ENCODE measurements at regions not wholly inside any gene's neighbourhood (a gene's known extent, or its start where the extent isn't known, plus 50 kb on each side); places are given as distances from the start of the nearest gene placed in this dataset.

GRCh38 chr2:43040084-43040854, 186.1 kb downstream of the ZFP36L2 start:
- DNase-seq (ENCODE audit: low read depth in 2 of 3, low spot score in 2 of 3) = no peak

GRCh38 chr2:43039376-43040080, 186.9 kb downstream of the ZFP36L2 start:
- DNase-seq (ENCODE audit: low read depth in 2 of 3, low spot score in 2 of 3) = peak in 1 of 3 donors; percentile 46

- DNase-seq (ENCODE audit: low read depth in 2 of 3, low spot score in 2 of 3) = no peak
Measured at GRCh38 chr2:43038696-43039094, 187.7 kb downstream of the ZFP36L2 start.

GRCh38 chr2:43038034-43038695, 188.2 kb downstream of the ZFP36L2 start:
- DNase-seq (ENCODE audit: low read depth in 2 of 3, low spot score in 2 of 3) = no peak

GRCh38 chr2:43035922-43036321, 190.5 kb downstream of the ZFP36L2 start:
- DNase-seq (ENCODE audit: low read depth in 2 of 3, low spot score in 2 of 3) = no peak

- DNase-seq (ENCODE audit: low read depth in 2 of 3, low spot score in 2 of 3) = no peak
Measured at GRCh38 chr2:43034921-43035320, 191.5 kb downstream of the ZFP36L2 start.

- no peak for DNase-seq (ENCODE audit: low read depth in 2 of 3, low spot score in 2 of 3)
Measured at GRCh38 chr2:43034242-43034619, 192.2 kb downstream of the ZFP36L2 start.

- no peak for DNase-seq (ENCODE audit: low read depth in 2 of 3, low spot score in 2 of 3)
Measured at GRCh38 chr2:43033466-43034241, 192.8 kb downstream of the ZFP36L2 start.

GRCh38 chr2:43033016-43033270, 193.5 kb downstream of the ZFP36L2 start:
- DNase-seq (ENCODE audit: low read depth in 2 of 3, low spot score in 2 of 3) = no peak

- DNase-seq (ENCODE audit: low read depth in 2 of 3, low spot score in 2 of 3) = no peak
Measured at GRCh38 chr2:43032213-43033015, 194.0 kb downstream of the ZFP36L2 start.

GRCh38 chr2:43031471-43032212, 194.8 kb downstream of the ZFP36L2 start:
- DNase-seq (ENCODE audit: low read depth in 2 of 3, low spot score in 2 of 3) = no peak

GRCh38 chr2:43030551-43031307, 195.7 kb downstream of the ZFP36L2 start:
- no peak for DNase-seq (ENCODE audit: low read depth in 2 of 3, low spot score in 2 of 3)

- no peak for DNase-seq (ENCODE audit: low read depth in 2 of 3, low spot score in 2 of 3)
Measured at GRCh38 chr2:43029186-43029585, 197.2 kb downstream of the ZFP36L2 start.

- DNase-seq (ENCODE audit: low read depth in 2 of 3, low spot score in 2 of 3) = no peak
Measured at GRCh38 chr2:43028188-43028587, 198.2 kb downstream of the ZFP36L2 start.

- DNase-seq (ENCODE audit: low read depth in 2 of 3, low spot score in 2 of 3) = no peak
Measured at GRCh38 chr2:43027097-43027873, 199.1 kb downstream of the ZFP36L2 start.

GRCh38 chr2:43026426-43027096, 199.8 kb downstream of the ZFP36L2 start:
- no peak for DNase-seq (ENCODE audit: low read depth in 2 of 3, low spot score in 2 of 3)

- no peak for DNase-seq (ENCODE audit: low read depth in 2 of 3, low spot score in 2 of 3)
Measured at GRCh38 chr2:43025709-43026295, 200.6 kb downstream of the ZFP36L2 start.

Measured in hematopoietic multipotent progenitor cell (in vitro differentiated cells).